ENCODE measurements at regions not wholly inside any gene's neighbourhood (a gene's known extent, or its start where the extent isn't known, plus 50 kb on each side); places are given as distances from the start of the nearest gene placed in this dataset.

DNA sequence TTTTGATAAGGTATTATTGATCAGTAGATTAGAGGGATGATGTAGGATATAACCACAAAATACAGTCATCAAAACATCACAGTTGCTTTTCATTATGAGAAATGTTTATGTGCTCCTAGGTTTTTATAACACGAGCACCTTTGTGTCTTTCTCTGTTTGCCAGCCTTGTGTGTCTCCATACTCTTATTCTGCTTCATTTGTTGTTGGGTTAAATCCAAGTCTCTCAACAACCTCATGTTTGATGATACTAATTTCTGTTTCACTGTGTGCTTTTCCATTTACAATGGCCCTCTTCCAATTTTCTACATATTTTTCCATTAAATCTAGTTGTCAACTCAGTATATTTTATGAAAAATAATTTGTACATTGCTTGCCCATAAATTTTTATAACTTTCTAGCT is 107.7 kb upstream of the POU2AF2 start:
- no peak for DNase-seq

DNA sequence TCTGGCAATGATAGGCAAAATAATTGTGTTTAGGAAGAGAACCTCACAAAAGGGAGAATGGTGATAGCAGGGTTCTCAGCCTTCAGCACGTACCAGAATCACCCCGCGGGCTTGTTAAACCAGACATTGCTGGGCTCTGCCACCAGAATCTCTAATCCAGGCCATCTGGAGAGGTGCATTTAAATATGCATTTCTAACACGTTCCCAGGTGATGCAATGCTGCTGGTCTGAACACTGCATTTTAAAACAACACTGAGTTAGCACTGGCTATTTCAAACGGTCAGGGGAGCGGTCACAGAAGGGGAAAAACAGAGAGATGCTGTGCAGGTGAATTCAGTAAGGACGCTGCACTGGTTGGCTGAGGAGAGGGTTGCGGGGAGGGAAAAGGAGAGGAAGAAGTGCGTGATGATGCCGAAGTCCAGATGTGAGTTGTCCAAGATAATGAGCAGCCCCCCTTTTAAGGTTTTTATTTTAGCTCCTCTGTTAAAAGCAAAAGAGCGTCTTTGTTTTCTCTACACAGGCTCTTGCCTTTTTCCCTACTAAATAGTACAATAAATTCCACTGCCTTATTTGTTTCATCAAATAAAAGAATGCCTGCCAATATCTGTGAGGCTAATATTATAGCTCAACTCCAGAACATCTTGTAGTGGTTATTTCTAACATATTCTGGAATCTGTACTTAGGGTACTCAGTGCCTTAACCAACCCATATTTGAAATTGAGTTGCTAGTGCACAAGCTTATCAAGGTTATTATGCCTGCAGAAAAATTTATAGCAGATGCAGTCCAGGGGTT is 109.6 kb upstream of the POU2AF2 start:
- DNase-seq, result no peak

DNA sequence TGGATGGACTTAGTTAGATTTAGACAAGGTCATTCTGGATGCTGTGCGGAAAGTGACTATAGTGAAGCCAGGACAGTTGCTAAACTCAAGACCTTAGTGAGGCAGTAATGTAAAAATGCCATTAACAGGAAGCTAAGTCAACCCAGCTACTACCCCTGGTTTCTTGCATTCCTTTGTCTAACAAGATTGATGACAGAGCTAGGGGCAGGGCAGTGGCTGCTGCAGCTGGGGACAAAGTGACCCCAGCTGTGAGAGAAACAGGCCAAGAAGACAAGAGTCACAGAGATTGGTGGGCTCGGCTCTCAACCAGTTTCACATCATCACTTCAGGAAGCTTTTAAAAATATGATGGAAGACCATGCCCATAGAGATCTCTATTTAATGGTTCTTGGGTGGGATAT is 110.4 kb upstream of the POU2AF2 start:
- DNase-seq, result no peak

DNA sequence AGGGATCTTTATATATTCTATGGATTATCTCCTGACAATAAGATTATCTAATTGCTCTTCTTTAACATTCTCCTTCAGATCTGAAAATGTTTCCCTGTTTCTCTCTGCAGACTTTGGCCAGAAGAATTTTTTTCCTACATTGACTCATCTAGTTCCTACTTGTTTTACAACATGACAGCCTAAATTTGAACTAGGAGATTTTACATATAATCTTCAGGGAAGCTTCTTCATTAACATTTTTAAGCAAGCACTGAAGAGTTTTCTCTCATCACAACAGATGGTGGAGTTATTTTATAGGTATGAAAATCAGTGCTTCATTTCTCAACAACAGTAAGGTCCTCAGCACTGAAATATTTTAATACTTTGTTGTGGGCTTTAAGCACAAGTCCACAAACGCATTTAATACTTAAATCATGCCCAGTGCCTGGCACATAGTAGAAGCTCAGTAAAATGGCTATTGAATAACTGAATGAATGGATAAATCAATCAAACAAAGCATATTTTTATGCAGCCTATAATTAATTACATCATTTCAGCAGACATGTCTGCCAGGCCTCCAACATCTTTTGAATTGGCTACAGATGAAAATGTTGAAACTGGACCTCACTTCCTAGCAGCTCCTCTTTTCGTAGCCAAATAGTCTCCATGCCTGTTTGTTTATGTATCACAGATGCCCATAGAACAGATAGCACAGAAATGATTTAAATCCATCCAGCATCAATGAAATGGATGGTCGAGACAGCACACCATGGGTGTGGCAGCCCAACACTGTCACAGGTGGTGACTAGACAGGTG is 117.3 kb upstream of the POU2AF2 start:
- DNase-seq, result no peak

DNA sequence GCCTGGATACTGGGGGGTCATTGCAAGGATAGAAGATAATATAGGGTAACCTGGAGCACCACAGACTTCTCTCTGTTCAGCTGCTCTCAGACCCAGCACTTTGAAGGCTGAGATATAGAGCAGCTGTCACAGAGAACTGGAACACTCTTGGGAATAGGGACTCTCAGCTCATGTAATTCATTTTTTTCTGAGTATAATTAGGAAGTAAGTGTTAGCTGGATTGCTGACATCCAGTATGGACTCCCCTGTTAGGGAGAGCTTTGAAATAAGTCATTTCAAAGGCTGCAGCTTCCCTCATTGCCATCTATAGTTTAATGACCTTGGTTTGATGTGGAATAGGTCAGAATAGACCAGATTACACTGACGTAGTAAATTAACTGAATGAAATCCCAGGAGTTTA is 120.8 kb upstream of the POU2AF2 start:
- DNase-seq, result peak; percentile 16

DNA sequence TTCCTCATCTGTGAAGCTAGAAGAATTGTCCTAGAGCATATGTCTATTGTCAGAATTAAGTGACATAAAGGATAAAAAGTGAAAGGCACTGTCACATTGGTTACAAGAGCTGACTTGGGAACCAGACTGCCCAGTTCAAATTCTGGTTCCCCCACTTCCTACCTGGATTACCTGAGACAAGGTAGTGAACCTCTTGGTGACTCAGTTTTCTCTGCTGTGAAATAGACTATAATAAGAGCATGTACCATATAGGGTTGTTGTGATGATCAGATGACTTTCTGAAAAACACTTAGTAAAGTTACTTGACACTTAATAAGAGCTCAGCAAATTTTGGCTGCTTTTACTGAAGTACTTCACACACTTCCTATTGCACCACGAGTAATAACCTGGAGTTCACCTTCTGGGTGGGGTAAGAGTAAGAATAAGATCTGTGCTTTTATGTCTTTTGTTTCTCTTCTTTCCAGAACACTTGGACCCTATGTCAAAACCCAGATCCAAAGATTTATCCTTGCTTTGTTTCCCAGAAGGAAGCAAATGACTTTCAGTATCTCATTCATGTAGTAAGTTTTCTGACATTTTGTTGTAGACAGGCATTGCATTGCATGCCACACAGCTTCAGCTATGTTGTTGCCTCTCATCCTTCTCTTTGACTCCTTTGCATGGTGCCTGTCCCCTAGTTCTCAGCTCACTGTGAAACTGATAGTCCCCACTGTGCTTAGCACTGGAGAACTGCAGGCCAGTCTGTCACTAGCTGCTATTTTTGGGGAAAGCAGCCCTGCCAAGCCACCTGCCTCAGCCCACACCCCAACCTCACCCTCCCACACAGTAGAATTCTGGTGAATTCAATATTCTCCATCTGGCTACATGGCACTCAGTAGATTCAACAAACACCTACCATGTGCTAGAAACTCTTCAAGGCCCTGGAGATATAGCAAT is 121.8 kb upstream of the POU2AF2 start:
- peak; percentile 42 for DNase-seq

DNA sequence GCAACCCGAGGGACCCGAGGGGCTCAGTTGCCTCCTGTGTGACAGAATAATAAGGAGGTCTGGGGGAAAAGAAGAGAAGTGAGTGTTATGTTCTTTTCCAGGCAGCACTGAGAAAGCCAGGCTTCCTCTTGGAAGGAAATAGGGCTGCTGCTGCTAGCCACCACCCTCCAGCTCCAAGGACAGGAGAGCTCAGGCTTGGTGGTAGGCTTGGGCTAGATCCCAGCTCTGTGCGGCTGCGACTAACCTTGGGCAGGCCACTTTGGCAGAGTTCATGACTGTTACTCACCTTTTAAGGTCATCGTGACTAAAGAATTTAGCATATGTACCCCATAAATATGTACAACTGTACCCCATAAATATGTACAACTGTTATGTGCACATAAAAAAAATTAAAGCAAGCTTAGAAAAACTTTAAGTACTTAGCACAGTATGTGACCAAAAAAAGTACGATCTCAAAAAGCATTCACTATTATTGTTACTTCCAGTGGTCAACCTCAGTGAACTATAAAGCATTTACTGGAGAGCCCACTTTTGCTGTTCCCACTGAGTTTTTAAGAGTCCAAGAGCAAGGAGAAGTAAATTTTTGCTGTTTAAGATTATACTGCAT is 124.7 kb upstream of the POU2AF2 start:
- DNase-seq, result no peak

DNA sequence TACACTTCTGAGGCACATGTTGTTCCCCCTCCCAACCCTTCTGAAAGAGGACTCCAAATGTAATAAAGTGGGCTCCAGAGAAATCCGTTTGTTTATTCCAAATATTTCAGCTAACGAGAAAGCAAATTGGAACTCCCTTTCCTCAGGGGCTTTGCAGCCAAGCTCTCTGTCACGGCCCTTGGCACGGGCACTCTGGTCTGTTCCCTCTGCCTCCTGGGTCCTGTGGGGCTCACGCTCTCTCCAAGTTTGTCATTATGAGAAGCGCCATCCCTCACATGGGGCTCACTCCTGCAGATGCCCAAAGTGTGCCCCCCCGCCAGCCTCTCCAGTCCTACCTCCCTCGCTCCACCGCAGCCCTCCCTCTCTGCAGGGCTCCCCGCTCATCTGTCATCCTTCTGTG is 125.4 kb upstream of the POU2AF2 start:
- peak; percentile 25 for DNase-seq

DNA sequence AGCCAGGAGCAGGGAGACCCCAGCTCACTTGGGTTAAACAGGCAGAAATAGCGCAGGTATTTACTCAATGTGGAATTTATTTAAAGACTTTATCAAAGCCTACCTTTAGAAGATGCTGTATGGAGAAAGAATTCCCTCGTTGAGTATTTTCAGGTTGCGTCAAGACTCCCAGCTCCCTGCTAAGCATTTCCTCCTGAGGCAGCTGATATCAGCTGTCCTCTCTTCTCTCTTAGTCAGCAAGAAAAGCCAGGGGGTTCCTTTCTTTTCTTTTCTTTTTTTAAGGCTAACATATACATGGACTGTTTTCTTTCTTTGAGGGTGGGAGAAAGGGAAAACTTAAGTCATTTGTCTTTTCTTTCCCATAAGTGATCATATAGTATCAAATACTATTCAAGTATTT is 125.8 kb upstream of the POU2AF2 start:
- DNase-seq, result no peak

DNA sequence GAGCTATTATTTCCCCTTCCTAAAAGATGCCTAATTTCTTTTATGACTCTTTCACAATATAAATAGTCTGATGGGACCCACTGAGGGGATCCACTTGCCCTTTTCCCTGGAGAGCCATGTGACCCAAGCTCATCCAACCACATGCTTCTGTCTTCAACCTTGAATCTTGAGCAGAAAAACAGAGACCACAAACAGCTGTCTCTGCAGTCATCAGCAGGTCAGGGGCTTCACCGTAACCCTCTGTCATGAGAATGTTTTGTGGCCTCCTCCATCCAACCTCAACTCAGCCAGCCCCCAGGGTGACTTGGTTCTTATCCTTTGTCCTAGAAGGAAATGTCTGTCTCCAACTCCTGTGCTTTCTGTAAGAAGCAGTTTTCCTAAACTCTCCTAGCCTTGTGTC is 129.6 kb upstream of the POU2AF2 start:
- DNase-seq, result no peak

DNA sequence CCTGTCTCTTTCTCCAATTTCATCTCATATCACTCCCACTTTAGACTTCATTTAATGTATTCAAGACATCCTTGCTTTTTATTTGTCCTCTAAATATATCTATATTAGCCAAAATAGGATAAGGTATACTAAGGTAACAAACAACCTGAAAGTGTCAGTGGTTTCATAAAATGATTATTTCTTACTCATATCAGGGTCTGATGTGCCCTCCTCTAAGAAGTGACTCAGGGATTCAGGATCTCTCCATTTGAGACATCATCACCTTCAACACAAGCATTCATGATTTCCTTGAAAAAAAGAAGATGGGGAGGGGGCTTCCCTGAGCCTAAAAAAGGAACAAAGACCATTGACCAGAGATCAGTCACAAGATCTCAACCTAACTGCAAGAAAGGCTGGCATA is 131.4 kb upstream of the POU2AF2 start:
- no peak for DNase-seq

DNA sequence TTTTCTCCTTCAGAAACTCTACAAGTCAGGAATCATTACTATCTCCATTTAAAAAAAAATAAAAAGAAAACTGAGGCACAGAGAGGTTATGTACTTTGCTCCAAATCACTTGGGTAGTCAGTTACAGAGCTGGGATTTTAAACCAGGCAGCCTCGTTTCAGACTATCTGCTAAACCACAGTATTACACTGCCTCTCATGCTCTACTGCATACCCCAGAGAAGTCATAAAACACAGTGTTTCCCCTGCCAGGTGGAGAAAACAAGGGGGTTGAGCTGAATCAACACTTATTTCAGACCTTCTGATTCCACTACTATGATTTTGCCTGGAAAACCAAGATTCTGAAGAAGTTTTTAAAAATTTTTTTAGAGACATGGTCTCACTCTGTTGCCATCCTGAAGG is 132.9 kb upstream of the POU2AF2 start:
- DNase-seq, result no peak

DNA sequence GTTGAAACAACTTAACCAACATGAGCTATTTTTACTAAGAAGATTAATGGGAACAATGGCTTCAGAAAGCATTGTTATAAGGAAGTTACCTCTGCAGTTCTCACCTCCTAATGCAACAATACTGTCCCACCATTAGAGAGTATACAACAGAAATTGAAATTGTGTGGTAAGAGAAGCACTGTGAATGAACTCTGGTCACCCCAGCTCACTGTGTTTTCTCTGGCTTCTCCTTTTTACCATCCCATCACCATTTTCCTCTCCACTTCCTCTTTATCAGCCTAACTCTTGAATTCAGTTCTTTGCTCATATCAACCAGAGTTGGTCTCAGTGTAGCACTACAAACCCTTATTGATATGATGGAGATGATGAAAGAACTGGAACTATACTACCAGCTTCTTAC is 138.0 kb upstream of the POU2AF2 start:
- DNase-seq, result no peak

DNA sequence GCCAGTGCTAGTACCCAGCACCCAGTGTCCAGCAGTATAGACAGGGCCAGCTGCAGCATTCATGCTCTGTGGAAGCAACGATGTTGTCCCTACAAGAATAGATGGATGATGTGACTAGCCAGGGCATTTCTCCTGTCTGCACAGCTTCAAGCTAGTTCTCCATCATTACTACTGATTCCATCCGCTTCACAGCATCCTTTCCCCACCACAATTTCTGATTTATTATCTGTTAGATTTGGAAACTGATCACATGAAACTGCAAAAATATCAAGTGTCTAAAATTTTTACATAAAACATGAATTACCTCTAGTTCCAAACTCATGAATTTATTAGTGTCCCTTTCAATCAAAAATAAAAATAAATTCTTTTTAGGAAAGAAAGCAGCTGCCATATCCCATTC is 138.9 kb upstream of the POU2AF2 start:
- no peak for DNase-seq

DNA sequence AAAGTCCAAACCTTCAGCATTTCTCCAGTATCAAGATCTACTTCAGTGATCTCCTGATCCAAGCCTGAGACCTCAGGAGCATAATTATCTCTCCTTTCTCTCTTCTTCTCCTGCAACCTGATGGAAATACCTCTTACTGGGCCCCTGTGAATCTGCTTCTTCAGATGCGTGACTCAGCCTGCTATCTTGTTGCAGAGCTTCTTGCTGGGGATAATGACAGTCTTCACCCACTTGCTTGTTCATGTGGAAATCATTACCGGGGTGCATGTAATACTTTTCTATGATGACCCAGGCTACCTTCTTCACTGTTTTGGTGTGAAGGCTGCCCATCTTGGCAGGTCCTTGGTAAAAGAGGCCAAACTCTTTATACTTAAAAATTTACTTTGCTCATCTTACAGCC is 140.0 kb upstream of the POU2AF2 start:
- DNase-seq, result no peak

DNA sequence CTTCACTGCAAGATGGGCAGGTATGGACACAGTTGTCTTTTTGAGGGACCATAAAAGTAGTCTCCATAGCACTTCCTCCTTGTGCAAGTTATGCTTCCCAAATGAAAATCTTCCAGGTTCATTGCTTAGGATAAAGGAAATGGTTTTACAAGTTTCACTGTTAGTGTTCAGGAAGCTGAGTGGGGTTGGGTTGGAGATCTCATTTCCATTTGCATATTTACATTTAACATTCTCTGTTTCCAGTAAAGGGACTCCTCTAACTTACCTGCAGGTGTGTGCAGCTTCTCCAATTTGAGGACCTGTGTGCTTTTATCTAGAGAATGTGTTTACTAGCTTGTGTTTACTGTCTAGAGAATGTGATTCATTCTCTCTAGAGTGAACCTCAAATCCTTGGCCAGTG is 141.3 kb upstream of the POU2AF2 start:
- no peak for DNase-seq

DNA sequence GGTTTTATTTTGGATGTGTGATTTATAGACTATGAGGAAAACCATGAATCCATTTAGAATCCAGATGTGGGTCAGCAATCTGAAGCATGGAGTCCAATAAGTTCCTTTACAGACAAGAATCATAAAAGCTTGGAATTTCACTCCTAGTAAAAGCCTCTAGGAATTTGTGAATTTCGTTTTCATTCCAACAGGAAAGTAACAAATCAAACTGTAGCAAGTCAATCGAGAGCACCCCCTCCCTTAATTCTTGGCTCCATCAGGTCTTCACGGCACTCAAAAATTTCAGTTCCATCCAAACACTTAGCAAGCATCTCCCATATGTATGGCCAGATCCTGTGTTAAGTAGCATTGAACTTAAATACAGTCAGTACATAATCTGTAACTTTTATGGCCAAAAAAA is 143.6 kb upstream of the POU2AF2 start:
- DNase-seq, result peak; percentile 66

DNA sequence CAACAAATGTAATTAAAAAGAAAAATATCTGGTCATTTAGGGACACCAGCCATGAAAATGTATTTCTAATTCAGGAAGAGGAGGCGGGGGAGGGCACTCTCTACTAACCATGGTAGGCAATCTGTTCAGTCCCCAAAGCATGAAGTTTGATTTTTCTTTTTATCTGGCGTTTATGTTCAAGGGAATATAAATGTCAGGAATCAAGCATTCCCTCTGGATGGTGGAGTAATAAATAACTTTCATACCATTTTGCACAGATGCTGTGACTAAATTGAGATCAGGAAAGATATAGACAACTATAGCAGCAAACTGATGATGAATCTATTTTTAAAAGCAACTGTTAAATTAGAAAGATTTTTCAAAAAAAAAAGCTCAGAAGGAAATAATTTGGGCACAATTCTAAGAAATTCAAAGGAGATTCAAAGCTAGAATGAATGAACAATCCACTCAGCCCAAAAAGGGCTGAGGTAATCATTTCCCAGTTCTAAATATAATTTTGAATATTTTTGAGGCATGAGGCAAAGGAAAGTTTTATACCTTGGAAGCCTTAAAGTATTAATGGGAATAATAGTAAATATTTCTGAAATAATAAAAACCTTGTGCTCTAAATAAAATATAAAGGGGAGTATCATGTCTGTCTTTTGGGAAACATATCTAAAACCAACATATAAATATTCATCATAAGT is 146.4 kb upstream of the POU2AF2 start:
- DNase-seq, result no peak

DNA sequence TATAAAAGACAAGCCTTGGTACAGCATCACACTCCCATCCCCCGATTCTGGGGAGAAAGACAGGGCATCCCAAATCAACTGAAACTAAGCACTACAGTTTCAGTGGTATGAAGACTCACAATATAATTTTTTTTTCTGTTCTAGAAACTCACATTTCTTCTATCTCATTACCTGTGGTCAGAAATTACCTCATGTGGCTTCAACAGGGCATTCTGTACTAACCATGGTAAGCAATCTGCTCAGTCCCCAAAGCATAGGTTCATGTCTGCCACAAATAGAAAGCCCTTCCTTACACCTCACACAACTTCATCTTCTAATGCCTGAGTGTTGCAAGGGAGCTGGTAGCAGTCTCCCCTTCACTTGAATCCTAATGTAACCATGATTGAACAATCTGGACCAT is 147.4 kb upstream of the POU2AF2 start:
- no peak for DNase-seq

DNA sequence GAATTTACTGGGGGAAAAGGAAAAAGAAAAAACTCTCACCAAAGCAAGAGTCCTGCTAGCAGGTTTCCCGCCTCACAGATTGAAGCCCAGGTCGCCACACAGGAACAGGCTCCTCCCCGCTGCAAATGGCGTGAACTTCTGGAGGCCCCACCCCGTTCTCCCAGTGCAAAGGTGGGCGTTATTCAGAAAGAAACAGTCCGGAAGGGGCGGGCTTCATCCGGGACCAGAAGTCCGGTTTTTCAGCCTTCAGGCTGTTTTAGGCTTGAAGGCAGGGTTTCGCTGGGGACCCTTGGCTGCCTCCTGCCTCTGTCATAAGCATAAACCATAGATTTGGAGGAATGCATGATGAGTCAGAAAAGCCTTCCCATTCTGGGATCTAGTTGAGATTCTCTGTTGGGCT is 148.3 kb upstream of the POU2AF2 start:
- peak; percentile 60 for DNase-seq

DNA sequence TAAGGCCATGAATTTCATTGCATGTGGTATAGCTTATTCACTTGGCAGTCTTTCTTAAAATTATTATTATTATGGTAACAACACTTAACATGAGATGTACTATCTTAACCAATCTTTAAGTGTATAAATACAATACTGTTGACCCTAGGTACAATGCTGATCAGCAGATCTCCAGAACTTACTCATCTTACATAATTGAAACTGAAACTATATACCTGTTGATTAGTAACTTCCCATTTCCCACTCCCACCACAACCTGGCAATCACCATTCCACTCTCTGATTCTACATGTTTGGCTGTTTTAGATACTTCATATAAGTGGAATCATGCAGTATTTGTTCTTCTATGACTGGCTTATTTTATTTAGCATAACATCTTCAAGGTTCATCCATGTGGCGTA is 150.2 kb upstream of the POU2AF2 start:
- DNase-seq, result no peak

DNA sequence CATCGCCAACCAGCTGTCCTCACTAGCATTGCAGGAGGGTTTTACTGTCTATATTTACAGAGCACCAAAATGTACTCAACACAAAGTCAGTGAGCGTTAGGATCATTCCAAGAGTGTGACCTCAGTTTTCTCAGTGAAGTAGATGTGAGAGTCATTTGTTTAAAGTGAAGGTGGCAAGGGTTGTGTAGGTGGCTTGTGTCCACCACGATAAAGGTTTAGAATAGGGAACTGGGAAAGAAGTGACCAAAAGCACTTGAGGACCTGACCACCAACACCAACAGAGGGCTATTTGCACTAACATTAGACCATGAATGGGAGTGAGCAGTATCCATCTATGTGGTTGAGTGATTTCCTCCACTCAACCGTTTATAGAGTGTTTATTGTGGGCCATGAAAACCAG is 152.5 kb upstream of the POU2AF2 start:
- DNase-seq, result no peak
